NCI-H446 treated with DMSO at 0.1 percent for 48 hours (cell line): ENCODE measurements at regions not wholly inside any gene's neighbourhood (a gene's known extent, or its start where the extent isn't known, plus 50 kb on each side); places are given as distances from the start of the nearest gene placed in this dataset.

ENCODE experiments used
- DNase-seq: peaks from one replicate; lab custom pipeline; 2025; lab: John Stamatoyannopoulos, UW

- DNase-seq = no peak
Measured at GRCh38 chr1:184279911-184280458, 106.8 kb upstream of the C1orf21 start.

GRCh38 chr1:184283999-184284398, 102.8 kb upstream of the C1orf21 start:
- peak; percentile 11 for DNase-seq

- DNase-seq = no peak
Measured at GRCh38 chr1:184284900-184285299, 101.9 kb upstream of the C1orf21 start.

DNA sequence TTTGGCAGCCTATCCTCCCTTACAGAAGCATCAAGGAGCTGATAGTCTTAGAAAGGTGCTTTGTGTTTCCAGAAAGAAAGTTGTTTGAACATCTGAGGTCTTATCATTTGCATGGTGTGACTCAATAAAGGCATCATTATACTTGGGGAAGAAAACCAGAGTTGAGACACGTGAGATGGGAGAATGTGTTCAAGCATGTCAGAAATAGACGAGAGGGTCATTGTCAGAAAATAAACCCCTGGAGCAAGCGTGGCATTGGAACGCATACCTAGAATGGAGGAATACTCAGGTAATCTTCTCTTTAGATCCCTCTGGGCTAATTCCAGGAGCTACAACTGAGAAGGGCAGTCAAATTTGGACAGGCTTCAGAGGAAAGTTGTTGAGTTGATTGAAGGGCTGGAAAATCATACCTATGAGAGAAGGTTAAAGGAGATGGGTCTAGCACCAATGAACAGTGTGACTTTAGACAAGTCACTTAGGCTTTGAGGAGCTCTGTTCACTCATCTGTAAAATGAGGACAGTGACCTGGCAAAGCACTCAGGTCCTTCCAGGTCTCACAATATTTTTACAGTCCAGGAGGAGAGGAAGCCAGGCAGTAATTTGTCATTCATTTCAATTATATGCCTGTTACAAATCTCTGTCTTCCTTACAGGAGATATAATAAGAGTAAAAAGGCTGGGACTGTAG, 101.3 kb upstream of the C1orf21 start:
- no peak for DNase-seq

DNA sequence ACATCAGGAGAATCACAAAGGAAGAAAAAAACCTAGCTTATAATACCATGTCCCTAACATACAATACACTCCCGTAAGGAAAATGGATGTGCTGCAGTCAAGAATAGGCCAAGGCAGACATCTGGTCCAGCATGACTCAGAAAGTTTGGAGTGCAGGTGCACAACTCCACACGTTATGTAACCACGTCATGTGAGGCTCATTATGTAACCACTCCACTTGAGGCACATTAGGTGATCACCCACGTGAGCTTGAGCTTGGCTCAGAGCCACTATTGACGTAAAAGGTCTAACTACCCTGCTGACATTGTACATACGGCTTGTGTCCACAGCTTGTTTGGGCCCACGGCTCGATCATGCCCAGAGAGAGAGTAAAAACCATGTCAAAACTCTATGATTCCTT, 99.8 kb upstream of the C1orf21 start:
- no peak for DNase-seq

DNA sequence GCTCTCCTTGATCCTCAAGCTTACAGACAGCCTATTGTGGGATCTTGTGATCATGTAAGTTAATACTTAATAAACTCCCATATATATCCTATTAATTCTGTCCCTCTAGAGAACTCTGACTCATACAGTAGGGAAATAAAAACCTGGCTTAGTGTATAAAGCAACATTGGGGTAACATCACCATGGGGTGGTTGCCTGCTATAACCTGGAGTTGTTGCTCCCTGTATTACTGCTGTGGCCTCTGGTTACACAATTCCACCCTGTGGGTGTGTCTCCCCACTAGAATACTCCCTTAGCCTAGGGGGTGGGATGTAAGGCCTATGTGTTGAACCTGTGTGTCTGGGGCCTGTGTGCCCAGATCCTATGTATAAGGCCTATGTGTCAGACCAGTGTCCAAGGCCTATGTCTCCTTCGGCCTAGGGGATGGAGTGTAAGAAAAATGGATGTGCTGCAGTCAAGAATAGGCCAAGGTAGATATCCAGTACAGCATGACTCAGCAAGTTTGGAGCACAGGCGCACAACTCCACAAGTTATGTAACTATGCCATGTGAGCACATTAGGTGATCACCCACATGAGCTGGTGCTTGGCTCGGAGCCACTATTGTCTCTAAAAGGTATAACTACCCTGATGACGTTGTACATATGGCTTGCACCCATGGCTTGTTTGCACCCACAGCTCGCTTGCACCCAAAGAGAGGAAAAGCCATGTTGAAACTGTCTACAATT, 96.8 kb upstream of the C1orf21 start:
- DNase-seq = no peak

- no peak for DNase-seq
Measured at GRCh38 chr1:184291701-184292100, 95.1 kb upstream of the C1orf21 start.

- DNase-seq = no peak
Measured at GRCh38 chr1:184292101-184292500, 94.7 kb upstream of the C1orf21 start.

DNA sequence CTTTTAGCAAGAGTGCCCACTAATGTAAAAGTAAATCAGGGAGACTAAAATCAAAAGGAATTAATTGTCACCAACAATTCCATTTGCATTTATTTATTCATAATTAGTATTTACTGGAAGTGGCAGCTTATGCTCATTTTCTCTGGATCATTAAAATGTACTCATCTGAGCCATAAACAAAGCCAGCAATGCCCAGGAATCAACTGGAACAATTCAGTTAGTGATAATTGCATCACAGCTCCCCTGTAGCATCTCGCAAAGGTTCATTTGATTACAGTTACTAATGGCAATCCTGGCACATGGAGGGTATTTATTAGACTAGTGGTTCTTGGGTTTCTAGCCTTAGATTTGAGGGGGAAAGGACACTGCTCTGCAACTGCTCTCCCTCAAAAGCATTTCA, 92.7 kb upstream of the C1orf21 start:
- DNase-seq = no peak

DNA sequence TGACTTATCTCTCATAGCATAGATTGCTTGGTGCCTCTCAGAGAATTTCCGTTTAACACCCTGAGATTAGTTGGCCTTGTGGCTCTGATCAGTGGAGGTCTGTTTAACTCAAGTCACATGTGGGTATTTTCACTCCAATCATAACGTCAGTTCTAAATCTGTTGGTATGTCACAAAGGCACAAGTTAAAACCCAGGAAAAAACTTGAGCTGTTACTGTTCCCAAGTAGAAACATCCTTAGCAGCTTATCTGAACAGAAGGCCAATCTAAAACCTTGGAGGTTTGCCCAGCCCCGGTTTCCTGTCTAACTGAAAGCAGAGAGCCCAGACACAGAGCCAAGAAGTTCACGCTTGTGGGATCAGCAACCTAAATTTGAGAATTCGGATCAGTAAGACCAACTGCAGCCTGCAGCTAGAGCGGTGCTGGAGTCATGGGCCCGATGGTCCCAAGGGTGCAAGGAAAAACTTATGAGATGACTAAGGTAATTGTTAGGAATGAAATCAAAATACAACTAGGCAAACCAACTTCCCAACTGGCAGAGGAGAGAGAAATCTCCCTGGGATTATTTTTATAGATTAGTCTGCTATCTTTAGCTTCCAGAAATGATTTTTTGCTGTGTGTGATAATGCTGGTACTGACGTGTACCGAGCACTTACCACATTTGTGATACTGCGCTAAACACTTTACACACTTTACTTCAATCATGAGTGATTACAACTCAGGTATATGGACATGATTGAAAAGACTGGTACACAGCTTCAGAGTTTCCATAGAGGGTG, 90.2 kb upstream of the C1orf21 start:
- peak; percentile 94 for DNase-seq

GRCh38 chr1:184297244-184297750, 89.5 kb upstream of the C1orf21 start:
- no peak for DNase-seq

GRCh38 chr1:184298440-184299405, 88.1 kb upstream of the C1orf21 start:
- DNase-seq = peak; percentile 93

DNA sequence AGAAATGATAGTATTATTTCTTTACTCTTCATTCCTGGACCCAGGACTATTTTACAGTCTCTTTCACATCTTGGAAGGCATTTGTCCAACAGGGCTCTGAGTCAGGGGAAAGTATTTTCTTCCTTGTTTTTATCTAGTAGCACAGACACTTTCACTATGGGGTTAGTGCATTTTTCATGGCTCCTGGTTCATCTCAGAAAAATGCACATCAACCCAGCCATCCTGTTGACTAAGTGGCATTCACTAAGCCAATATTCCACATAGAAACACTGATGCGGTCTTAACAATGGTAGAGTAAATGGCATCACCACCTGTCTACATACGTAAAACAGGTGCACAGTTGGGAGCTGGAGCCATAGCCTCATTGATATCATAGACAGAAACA, 87.4 kb upstream of the C1orf21 start:
- no peak for DNase-seq

DNA sequence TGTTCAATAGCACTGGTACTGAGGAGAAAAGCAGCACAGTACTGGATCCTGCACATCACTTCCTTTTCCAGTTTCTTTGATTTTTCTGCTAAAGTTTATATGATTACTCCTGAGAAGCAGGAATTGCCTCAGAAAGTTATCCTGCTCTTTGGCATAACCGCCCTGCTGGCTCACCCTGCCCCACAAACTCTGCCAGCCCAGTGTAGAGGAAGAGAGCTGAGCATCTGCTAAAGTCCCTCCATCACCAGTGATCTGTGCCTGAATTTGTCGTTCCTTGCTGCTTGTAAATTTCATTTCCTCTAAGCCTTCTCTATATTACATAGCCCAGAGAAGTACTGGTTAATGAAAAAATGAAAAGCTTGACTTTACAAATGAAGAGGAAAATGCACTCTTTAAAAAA, 87.0 kb upstream of the C1orf21 start:
- peak; percentile 56 for DNase-seq

GRCh38 chr1:184300446-184300845, 86.4 kb upstream of the C1orf21 start:
- no peak for DNase-seq

DNA sequence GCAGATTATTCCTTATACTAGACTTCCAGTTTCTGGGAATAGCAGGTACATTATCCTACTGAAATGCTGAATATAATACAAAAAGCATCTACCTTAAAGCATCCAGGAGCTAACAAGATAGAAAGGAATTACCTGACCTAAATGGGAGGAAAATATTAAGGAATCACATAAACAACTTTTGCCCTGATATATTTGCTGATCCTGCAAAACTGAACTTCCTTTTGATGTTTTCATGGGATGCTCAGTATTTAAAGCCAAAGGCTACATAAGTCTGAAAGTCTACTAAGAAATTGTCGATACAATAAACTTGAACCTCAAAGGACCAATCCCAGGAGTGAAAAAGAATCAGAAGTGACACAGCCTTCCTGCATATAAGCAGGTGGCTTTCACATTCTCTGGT, 85.6 kb upstream of the C1orf21 start:
- DNase-seq = no peak

GRCh38 chr1:184302346-184302745, 84.5 kb upstream of the C1orf21 start:
- no peak for DNase-seq

DNA sequence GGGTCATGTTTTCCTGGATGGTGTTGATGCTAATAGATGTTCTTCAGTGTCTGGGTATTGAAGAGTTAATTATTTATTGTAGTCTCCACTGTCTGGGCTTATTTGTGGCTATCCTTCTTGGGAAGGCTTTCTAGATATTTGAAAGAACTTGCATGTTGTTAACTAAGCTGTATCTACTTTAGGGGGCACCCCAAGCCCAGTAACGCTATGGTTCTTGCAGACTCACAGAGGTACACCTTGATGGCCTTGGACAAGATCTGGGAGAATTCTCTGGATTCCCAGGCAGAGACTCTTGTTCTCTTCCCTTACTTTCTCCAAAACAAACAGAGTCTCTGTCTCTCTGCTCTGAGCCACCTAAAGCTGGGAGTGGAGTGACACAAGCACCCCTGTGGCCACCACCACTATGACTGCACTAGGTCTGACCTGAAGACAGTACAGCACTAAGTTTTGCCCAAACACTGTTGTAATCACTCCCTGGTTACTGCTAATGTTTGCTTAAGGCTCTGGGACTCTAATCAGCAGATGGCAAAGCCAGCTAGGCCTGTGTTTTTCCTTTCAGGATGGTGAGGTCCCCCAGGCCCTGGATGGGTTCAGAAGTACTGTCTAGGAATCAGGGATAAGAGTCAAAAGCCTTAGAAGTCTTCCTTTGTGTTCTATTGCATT, 76.5 kb upstream of the C1orf21 start:
- no peak for DNase-seq

DNA sequence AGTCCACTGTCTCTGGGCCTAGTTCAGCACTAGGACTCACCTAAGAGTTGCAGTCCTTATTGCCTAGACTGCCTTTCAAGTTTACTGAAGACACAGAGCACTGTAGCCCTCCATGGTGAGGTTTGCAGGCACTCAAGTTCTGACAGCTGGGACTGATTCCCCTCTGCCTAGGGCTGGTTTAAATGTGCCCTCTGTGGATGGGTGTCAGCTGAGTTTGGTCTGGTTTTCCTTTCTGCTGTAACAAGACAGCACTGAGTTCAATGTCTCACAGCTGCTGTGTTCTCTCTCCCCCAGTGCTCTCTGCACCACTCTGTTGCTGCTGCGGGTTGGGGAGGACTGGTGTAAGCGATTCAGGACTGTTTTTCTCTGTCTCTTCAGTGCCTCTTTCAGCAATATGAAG, 75.2 kb upstream of the C1orf21 start:
- DNase-seq = no peak

- no peak for DNase-seq
Measured at GRCh38 chr1:184315254-184315653, 71.6 kb upstream of the C1orf21 start.

DNA sequence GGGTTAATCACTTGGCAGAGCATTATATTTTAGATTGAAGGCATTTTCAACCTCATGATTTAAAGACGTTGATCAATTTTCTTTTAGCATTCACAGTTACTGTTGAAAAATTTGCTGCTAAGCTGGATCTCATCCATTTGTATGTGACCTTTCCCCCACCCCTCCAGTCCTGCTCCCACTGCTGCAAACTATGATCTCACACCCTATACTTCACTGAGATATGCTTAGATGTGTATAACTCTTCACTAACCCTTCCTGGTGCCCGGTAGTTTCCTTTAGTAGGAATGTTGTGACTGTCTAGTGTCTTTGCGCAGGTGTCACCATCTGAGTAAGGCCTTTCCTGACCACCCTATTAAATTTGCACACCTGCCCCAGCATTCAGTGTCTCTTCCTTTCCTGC, 67.0 kb upstream of the C1orf21 start:
- DNase-seq = no peak
